Activated T-helper 1 cell treated with anti-CD3 and anti-CD28 coated beads, Interleukin-12 subunit alpha, Interleukin-12 subunit beta, Interleukin-2, Interleukin-4 antibody, amounts not matched to agents 30 ng/mL and 10 ng/mL and 1 ng/mL, durations not matched to agents 14 hours and 24 hours and 36 hours (primary cell): ENCODE measurements at regions not wholly inside any gene's neighbourhood (a gene's known extent, or its start where the extent isn't known, plus 50 kb on each side); places are given as distances from the start of the nearest gene placed in this dataset.

ENCODE experiments used
- DNase-seq: peaks from one replicate; pipeline ENCODE4 v3.0.0; 2021; ENCODE audit warnings: low spot score
- H3K27ac Mint-ChIP-seq: one replicate; pipeline ENCODE4 v1.8.0; 2021; ENCODE audit warnings: mild to moderate bottlenecking, mixed read lengths
- H3K27me3 Mint-ChIP-seq: one replicate; pipeline ENCODE4 v1.8.0; 2022; ENCODE audit warnings: mild to moderate bottlenecking, moderate library complexity, mixed read lengths; ENCODE audit not compliant: insufficient read depth
- H3K36me3 Mint-ChIP-seq: one replicate; pipeline ENCODE4 v1.8.0; 2021; ENCODE audit warnings: low read depth, mixed read lengths
- H3K4me1 Mint-ChIP-seq: one replicate; pipeline ENCODE4 v1.8.0; 2021; ENCODE audit warnings: low read depth, mixed read lengths
- H3K4me3 Mint-ChIP-seq: one replicate; pipeline ENCODE4 v1.8.0; 2021; ENCODE audit warnings: mild to moderate bottlenecking, moderate library complexity, mixed read lengths
- H3K9me3 Mint-ChIP-seq: one replicate; pipeline ENCODE4 v1.8.0; 2021; ENCODE audit warnings: mixed read lengths
- intact Hi-C: fragments of 100-400 bp; cut with micrococcal nuclease; formaldehyde crosslinking; loops from one replicate; pipeline ENCODE4 v1.15.1; 2024

DNA sequence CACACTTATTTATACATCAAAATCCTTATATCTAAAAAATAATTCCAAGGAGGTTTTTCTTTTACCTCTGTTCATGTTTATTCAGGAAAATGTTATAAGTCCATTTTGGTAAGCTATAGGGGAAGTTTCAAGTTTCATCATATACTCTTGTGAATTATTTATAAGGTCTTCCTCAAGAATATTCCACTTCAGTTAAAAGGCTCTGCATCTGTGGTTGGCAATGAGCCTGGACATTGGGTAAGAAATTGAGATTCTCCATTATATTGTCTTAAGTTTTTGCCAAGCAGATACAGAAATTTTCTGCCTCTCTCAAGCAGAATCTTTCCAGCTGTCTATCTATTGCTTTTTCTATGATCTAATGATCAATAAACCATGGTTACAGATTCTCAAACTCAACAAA lies 641.9 kb downstream of the NLGN4X start:
- DNase-seq: no peak
- no peak overlapping the region for H3K27ac Mint-ChIP-seq
- H3K9me3 Mint-ChIP-seq: peaks cover 7% of the 10 kb centered on the region

DNA sequence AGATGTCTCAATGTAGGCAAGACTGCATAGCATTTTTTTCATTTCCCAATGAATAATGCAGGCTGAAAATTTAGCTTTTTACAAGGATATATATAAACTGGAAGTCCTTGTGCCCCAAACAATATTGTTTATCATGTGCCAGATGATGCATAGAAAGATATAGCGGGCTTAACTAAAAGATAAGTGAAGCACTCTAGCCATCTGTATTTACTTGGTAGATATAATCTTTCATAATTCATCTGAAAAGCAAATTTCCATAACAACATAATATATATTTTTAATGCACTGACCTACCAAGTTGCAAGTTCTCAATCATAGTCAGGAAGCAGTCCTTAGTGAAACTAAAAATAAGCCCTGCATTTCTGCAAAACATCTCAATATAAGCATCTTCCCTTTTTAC lies 653.3 kb downstream of the NLGN4X start:
- Mint-ChIP-seq H3K4me3 (no peak overlapping the region), H3K36me3 (no peaks in the 10 kb centered on the region), H3K4me1 (no peaks in the 10 kb centered on the region), H3K9me3 (no peaks in the 10 kb centered on the region), H3K27me3 (no peaks in the 10 kb centered on the region), H3K27ac (no peak overlapping the region)
- no peak for DNase-seq
- intact Hi-C loops: no loop called here

More for the DNA sequence above, 641.9 kb downstream of the NLGN4X start:
- Mint-ChIP-seq H3K4me3 (no peak overlapping the region), H3K4me1 (no peaks in the 10 kb centered on the region), H3K36me3 (no peaks in the 10 kb centered on the region), H3K27me3 (no peaks in the 10 kb centered on the region)
- intact Hi-C loops: no loop called here

DNA sequence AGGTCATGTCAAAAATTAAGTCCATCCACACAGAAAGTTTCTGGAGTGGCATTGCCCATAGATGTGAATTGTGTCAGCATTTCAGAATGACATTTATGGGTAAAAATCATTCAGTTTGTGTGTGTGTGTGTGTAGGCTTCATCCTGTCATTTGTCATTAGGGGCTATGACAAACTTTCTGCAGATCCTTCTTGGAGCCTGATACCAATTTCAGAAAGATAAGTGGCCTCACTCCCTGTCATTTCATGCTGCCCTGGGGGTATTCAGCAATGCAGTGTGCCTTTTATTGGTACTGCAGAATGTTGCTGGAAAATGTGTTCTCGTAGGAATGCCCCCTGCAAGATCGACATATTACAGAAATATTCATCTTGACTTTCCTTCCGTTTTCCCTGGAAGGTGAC lies 659.7 kb downstream of the NLGN4X start:
- Mint-ChIP-seq H3K4me3 (no peak overlapping the region), H3K4me1 (no peaks in the 10 kb centered on the region), H3K36me3 (no peaks in the 10 kb centered on the region), H3K27ac (no peak overlapping the region), H3K9me3 (no peaks in the 10 kb centered on the region), H3K27me3 (no peaks in the 10 kb centered on the region)
- no peak for DNase-seq
- intact Hi-C loops: no loop called here

DNA sequence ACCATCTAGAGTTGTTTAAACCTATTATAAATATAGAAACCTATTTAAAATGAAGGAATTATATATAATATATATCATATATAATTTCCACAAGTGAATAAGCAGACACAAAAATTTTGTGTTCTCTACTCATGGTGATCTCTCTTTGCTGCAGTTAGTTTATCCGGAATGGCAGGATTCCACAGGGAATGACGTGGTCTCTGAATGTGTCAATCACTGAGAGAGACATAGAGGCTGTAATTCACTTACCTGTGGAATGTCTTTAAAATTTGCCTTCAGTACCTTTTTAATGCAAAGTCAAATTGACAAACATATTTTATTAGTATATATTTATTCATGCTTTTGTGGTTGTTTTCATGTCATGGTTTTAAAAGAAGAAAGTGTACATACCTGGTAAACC lies 669.3 kb downstream of the NLGN4X start:
- Mint-ChIP-seq H3K27ac (no peak overlapping the region), H3K4me3 (no peak overlapping the region), H3K9me3 (peaks cover 14% of the 10 kb centered on the region), H3K27me3 (no peaks in the 10 kb centered on the region), H3K36me3 (no peaks in the 10 kb centered on the region), H3K4me1 (no peaks in the 10 kb centered on the region)
- DNase-seq: no peak
- intact Hi-C loops: no loop called here

DNA sequence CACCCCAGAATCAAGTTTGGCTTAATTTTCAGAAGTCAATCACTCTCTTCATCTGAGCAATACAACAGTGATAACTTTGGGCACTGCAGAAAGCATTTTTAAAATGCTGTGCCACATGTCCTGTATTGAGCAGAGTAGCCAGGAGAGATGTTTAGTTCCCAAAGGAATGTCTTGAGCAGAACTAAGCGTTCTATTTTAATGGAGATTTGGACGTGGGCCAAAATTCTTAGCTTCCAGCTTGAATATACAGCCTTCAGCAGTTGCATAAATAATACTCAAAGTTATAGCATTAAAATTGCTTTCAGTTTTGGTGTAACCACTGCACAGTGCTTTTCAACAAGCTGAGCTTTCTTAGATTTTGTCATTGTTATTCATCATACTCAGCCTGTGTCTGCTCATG lies 679.2 kb downstream of the NLGN4X start:
- Mint-ChIP-seq H3K27ac (no peak overlapping the region), H3K4me1 (no peaks in the 10 kb centered on the region), H3K9me3 (peaks cover 13% of the 10 kb centered on the region), H3K4me3 (no peak overlapping the region), H3K36me3 (no peaks in the 10 kb centered on the region), H3K27me3 (no peaks in the 10 kb centered on the region)
- intact Hi-C loops: no loop called here
- DNase-seq: no peak

DNA sequence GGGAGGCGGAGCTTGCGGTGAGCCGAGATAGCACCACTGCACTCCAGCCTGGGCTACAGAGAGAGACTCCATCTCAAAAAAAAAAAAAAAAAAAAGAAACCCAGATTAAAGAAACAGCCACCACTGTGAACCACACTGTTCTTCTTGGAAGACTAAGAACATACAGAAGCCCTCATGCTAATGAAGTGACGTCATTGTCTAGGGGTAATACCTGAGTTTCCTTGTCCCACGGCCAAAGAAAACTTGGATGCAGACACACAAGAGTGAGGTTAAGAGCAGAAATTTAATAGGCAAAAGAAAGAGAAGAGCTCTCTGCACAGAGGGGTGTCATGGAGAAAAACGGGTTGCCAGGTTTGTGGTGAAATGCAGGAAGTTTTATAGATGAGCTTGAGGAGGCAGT lies 691.6 kb downstream of the NLGN4X start:
- DNase-seq: no peak
- no peaks in the 10 kb centered on the region for H3K4me1 Mint-ChIP-seq
- no peaks in the 10 kb centered on the region for H3K36me3 Mint-ChIP-seq
- H3K4me3 Mint-ChIP-seq: no peak overlapping the region
- H3K27me3 Mint-ChIP-seq: no peaks in the 10 kb centered on the region
- peaks cover 7% of the 10 kb centered on the region for H3K9me3 Mint-ChIP-seq
- no peak overlapping the region for H3K27ac Mint-ChIP-seq
- intact Hi-C loops: no loop called here

DNA sequence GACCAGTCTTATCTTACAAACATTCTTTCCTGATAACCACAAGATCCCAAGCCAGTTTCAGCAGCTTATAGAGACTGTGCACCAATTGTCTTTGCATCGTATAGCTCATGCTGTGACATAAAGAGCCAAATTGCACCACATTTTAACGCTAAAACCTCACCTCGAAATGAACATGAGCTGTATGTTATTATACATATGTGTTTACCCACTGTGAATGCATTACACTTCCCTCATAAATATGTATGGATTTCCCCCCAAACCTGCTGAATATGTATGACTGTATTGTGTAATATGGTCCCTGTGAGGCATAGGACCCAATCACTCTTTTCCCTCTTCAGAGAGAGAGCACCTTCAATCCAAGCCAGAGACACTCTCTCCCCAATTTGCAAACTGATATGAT lies 692.4 kb downstream of the NLGN4X start:
- Mint-ChIP-seq H3K4me1 (no peaks in the 10 kb centered on the region), H3K36me3 (no peaks in the 10 kb centered on the region), H3K27ac (no peak overlapping the region), H3K27me3 (no peaks in the 10 kb centered on the region), H3K9me3 (peaks cover 7% of the 10 kb centered on the region), H3K4me3 (no peak overlapping the region)
- intact Hi-C loops: no loop called here
- DNase-seq: no peak

DNA sequence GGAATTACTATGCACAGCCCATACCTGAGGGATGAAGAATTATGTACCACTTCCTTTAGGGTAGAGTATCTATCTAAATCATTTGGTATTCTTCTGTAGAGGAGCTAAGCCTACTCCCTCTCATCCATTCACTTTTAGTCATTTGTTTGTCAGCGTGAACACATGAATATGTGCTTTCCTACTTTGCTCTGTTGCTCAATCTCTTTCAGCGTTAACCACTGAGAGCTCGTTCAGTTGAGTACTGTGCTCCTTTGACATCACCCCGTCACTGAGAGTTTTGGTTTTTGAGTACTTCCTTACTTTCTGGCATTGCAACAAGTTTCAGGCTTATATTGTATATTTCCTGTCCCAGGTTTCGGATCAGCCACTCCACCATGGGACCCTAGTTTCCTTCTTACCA lies 700.6 kb downstream of the NLGN4X start:
- no peak overlapping the region for H3K4me3 Mint-ChIP-seq
- no peak for DNase-seq
- no peak overlapping the region for H3K27ac Mint-ChIP-seq
- H3K9me3 Mint-ChIP-seq: peaks cover 12% of the 10 kb centered on the region
- H3K27me3 Mint-ChIP-seq: no peaks in the 10 kb centered on the region
- intact Hi-C loops: no loop called here
- H3K36me3 Mint-ChIP-seq: no peaks in the 10 kb centered on the region
- H3K4me1 Mint-ChIP-seq: no peaks in the 10 kb centered on the region

GRCh38 chrX:5526191-5526590 lies 702.5 kb downstream of the NLGN4X start:
- Mint-ChIP-seq H3K4me3 (no peak overlapping the region), H3K36me3 (no peaks in the 10 kb centered on the region), H3K4me1 (no peaks in the 10 kb centered on the region), H3K9me3 (peaks cover 12% of the 10 kb centered on the region), H3K27ac (no peak overlapping the region), H3K27me3 (no peaks in the 10 kb centered on the region)
- DNase-seq: no peak
- intact Hi-C loops: no loop called here

GRCh38 chrX:5490786-5491563 lies 737.7 kb downstream of the NLGN4X start:
- H3K36me3 Mint-ChIP-seq: no peaks in the 10 kb centered on the region
- no peak overlapping the region for H3K4me3 Mint-ChIP-seq
- H3K9me3 Mint-ChIP-seq: peaks cover 5% of the 10 kb centered on the region
- H3K4me1 Mint-ChIP-seq: no peaks in the 10 kb centered on the region
- intact Hi-C loops: no loop called here
- no peaks in the 10 kb centered on the region for H3K27me3 Mint-ChIP-seq
- DNase-seq: no peak
- H3K27ac Mint-ChIP-seq: no peak overlapping the region

- H3K27ac Mint-ChIP-seq: no peak overlapping the region
- intact Hi-C loops: no loop called here
- no peaks in the 10 kb centered on the region for H3K4me1 Mint-ChIP-seq
Measured at GRCh38 chrX:5474282-5474681, 754.4 kb downstream of the NLGN4X start.

GRCh38 chrX:5458300-5458842 lies 770.3 kb downstream of the NLGN4X start:
- Mint-ChIP-seq H3K9me3 (no peaks in the 10 kb centered on the region), H3K36me3 (no peaks in the 10 kb centered on the region), H3K4me3 (no peak overlapping the region), H3K4me1 (no peaks in the 10 kb centered on the region), H3K27ac (no peak overlapping the region), H3K27me3 (no peaks in the 10 kb centered on the region)
- no peak for DNase-seq
- intact Hi-C loops: no loop called here

More at GRCh38 chrX:5474282-5474681, 754.4 kb downstream of the NLGN4X start:
- Mint-ChIP-seq H3K9me3 (peaks cover 9% of the 10 kb centered on the region), H3K36me3 (no peaks in the 10 kb centered on the region), H3K4me3 (no peak overlapping the region), H3K27me3 (no peaks in the 10 kb centered on the region)
- DNase-seq: no peak

DNA sequence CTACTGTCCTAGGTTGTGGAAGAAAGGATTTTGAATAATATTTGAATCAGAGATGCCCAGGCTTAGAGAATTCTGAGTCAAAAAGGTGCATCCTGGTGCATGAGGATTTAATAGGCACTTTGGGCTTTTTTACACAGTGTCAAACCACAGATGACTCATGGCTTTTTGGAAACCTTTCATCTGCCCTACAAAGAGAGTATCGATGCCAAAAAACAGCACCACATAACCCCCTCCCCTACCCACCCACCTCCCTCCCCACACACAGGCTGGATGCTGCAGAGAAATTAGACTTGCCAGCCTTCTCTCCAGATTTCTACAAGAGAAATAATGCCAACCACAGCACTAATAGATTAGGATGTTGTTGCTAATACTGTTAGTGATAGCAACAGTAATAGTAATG lies 779.3 kb downstream of the NLGN4X start:
- H3K36me3 Mint-ChIP-seq: no peaks in the 10 kb centered on the region
- no peak overlapping the region for H3K27ac Mint-ChIP-seq
- H3K9me3 Mint-ChIP-seq: no peaks in the 10 kb centered on the region
- no peak overlapping the region for H3K4me3 Mint-ChIP-seq
- no peaks in the 10 kb centered on the region for H3K27me3 Mint-ChIP-seq
- H3K4me1 Mint-ChIP-seq: no peaks in the 10 kb centered on the region
- DNase-seq: no peak
- intact Hi-C loops: no loop called here

- no peak for DNase-seq
- H3K4me1 Mint-ChIP-seq: no peaks in the 10 kb centered on the region
- no peaks in the 10 kb centered on the region for H3K27me3 Mint-ChIP-seq
- H3K36me3 Mint-ChIP-seq: no peaks in the 10 kb centered on the region
- no peaks in the 10 kb centered on the region for H3K9me3 Mint-ChIP-seq
- H3K4me3 Mint-ChIP-seq: no peak overlapping the region
- intact Hi-C loops: no loop called here
- no peak overlapping the region for H3K27ac Mint-ChIP-seq
Measured at GRCh38 chrX:5431823-5432222, 796.8 kb downstream of the NLGN4X start.
